Fibroblast of the aortic adventitia (primary cell): ENCODE measurements at regions not wholly inside any gene's neighbourhood (a gene's known extent, or its start where the extent isn't known, plus 50 kb on each side); places are given as distances from the start of the nearest gene placed in this dataset. TPM values are rescaled to one million over a fixed set of nuclear protein-coding genes. Genes with fewer than 3 reads are reported as not detected.

Experiments
- DNase-seq: peaks from one replicate; pipeline ENCODE4 v3.0.0-alpha.2; 2010; ENCODE audit warnings: low read depth
- H3K4me3 ChIP-seq: 2 replicates; pipeline ENCODE4 v1.5.1; 2011; ENCODE audit warnings: low read depth, mild to moderate bottlenecking, control low read depth, low read length, moderate library complexity
- small RNA-seq: library from RNA; depleted of rRNA; stranded (forward); fragments of <200 nt; gene quantifications from one replicate; pipeline ENCODE3, GENCODE V24; 2012
- TF ChIP-seq, protein P1 (sequence below): IDR thresholded peaks from 2 replicates; pipeline ENCODE4 v1.5.1; 2011; ENCODE audit warnings: mild to moderate bottlenecking, low read length, control low read depth, inconsistent platforms; ENCODE audit not compliant: insufficient read depth

DNA sequence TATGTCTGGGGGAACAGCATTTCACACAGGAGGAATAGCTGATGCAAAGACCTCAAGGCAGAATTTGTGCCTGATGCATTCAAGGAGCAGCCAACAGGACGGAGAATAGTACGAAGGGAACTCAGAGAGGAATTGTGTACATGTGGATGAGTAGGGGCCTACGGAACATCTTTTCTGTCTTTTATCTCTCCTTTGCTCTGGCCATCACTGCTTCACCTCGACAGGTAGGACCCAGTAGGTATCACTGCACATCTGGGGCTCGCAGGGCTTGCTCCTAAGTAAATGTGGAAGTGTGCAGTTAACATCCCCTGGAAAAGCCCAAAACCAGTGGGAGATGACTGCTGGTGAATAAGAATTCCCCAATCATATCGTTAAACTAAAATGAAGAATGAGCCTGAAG lies 56.4 kb upstream of the POU1F1 start:
- TF ChIP-seq, protein P1, sequence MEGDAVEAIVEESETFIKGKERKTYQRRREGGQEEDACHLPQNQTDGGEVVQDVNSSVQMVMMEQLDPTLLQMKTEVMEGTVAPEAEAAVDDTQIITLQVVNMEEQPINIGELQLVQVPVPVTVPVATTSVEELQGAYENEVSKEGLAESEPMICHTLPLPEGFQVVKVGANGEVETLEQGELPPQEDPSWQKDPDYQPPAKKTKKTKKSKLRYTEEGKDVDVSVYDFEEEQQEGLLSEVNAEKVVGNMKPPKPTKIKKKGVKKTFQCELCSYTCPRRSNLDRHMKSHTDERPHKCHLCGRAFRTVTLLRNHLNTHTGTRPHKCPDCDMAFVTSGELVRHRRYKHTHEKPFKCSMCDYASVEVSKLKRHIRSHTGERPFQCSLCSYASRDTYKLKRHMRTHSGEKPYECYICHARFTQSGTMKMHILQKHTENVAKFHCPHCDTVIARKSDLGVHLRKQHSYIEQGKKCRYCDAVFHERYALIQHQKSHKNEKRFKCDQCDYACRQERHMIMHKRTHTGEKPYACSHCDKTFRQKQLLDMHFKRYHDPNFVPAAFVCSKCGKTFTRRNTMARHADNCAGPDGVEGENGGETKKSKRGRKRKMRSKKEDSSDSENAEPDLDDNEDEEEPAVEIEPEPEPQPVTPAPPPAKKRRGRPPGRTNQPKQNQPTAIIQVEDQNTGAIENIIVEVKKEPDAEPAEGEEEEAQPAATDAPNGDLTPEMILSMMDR: no peak
- no peak for DNase-seq
- no peak overlapping the region for H3K4me3 ChIP-seq

DNA sequence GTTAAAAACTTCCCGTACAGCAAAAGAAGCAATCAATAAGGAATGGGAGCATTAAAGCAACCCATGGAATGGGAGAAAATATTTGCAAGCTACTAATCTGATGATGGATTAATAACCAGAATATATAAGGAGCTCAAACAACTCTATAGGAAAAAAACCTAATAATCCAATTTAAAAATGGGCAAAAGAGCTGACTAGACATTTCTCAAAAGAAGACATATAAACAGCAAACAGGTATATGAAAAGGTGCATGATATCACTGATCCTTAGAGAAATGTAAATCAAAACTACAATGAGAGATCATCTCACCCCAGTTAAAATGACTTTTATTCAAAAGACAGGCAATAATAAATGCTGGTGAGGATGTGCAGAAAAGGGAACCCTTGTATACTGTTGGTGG lies 52.7 kb upstream of the POU1F1 start:
- no peak for DNase-seq
- TF ChIP-seq, protein P1: no peak
- no peak overlapping the region for H3K4me3 ChIP-seq

Small RNA genes in the stretch of these regions (small RNA-seq; reads per million reads assigned to genes)
- not detected for gene RNU6-873P
- gene RNU6ATAC6P: not detected
